ENCODE measurements at regions not wholly inside any gene's neighbourhood (a gene's known extent, or its start where the extent isn't known, plus 50 kb on each side); places are given as distances from the start of the nearest gene placed in this dataset.
"Not testable (repeated sequence)": the region's sequence is repeated elsewhere in the genome, so short reads cannot be mapped to it uniquely, and the experiment has no call there.

GRCh38 chr12:47359310-47360092 lies 279.7 kb upstream of the AMIGO2 start:
- TF ChIP-seq, protein P1, sequence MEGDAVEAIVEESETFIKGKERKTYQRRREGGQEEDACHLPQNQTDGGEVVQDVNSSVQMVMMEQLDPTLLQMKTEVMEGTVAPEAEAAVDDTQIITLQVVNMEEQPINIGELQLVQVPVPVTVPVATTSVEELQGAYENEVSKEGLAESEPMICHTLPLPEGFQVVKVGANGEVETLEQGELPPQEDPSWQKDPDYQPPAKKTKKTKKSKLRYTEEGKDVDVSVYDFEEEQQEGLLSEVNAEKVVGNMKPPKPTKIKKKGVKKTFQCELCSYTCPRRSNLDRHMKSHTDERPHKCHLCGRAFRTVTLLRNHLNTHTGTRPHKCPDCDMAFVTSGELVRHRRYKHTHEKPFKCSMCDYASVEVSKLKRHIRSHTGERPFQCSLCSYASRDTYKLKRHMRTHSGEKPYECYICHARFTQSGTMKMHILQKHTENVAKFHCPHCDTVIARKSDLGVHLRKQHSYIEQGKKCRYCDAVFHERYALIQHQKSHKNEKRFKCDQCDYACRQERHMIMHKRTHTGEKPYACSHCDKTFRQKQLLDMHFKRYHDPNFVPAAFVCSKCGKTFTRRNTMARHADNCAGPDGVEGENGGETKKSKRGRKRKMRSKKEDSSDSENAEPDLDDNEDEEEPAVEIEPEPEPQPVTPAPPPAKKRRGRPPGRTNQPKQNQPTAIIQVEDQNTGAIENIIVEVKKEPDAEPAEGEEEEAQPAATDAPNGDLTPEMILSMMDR (IDR thresholded peaks at IDR 0.05; ENCODE audit: insufficient read depth, low read length, poor library complexity, severe bottlenecking) = no peak
- Histone ChIP-seq H3K36me3 (ENCODE audit: control insufficient read depth, insufficient read depth, low read length) (no peaks in the 10 kb centered on the region), H3K27me3 (ENCODE audit: control insufficient read depth, insufficient read depth, low read length) (no peaks in the 10 kb centered on the region), H3K4me3 (ENCODE audit: low read depth, low read length) (no peak overlapping the region)
- DNase-seq (ENCODE audit: low read depth) = no peak

GRCh38 chr12:47357006-47357405 lies 277.2 kb upstream of the AMIGO2 start:
- H3K27me3 ChIP-seq (ENCODE audit: control insufficient read depth, insufficient read depth, low read length); H3K36me3 ChIP-seq (ENCODE audit: control insufficient read depth, insufficient read depth, low read length); DNase-seq (ENCODE audit: low read depth); H3K4me3 ChIP-seq (ENCODE audit: low read depth, low read length): not testable (repeated sequence)

DNA sequence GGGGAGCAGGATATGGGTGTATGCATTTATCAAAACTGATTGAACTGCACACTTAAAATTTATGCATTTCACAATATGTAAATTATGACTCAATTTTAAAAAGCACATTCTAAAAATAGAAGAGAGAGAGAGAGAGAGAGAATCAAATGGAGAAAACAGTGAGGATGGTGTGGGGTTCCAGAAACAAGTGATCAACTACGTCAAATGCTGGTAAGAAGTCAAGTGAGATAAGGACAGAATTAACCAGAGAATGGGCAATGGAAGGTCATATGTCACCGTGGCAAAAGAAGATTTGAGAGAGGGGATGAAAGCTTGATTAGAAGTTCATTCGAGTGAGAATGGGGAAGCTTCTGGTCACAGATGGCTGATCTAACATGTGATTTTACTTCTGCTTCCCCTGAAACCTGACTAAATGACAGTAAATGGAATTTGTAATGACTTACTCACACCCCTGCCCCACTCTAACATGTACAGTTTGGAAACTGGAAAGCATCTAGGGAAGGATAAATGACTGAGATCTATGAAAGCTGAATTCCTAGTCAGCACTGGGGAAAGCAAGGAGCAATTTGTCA lies 276.5 kb upstream of the AMIGO2 start:
- peak; percentile 10 for DNase-seq (ENCODE audit: low read depth)
- Histone ChIP-seq H3K36me3 (ENCODE audit: control insufficient read depth, insufficient read depth, low read length) (no peaks in the 10 kb centered on the region), H3K4me3 (ENCODE audit: low read depth, low read length) (no peak overlapping the region), H3K27me3 (ENCODE audit: control insufficient read depth, insufficient read depth, low read length) (no peaks in the 10 kb centered on the region)
- TF ChIP-seq, protein P1 (IDR thresholded peaks at IDR 0.05; ENCODE audit: insufficient read depth, low read length, poor library complexity, severe bottlenecking) = no peak

DNA sequence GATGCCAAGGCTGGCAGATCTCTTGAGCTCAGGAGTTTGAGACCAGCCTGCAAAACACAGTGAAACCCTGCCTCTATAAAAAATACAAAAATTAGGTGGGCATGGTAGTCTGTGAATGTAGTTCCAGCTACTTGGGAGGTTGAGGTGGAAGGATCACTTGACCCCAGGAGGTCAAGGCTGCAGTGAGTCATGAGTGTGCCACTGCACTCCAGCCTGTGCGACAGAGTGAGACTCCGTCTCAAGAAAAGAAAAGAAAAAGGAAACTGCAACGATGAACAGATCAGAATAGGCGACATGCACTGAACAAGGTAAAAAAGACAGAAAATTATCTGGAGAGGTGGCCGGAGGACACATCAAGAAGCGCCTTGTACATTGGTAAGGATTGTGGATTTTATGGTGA lies 273.7 kb upstream of the AMIGO2 start:
- Histone ChIP-seq H3K36me3 (ENCODE audit: control insufficient read depth, insufficient read depth, low read length) (no peaks in the 10 kb centered on the region), H3K4me3 (ENCODE audit: low read depth, low read length) (no peak overlapping the region), H3K27me3 (ENCODE audit: control insufficient read depth, insufficient read depth, low read length) (no peaks in the 10 kb centered on the region)
- TF ChIP-seq, protein P1 (IDR thresholded peaks at IDR 0.05; ENCODE audit: insufficient read depth, low read length, poor library complexity, severe bottlenecking) = no peak
- no peak for DNase-seq (ENCODE audit: low read depth)

DNA sequence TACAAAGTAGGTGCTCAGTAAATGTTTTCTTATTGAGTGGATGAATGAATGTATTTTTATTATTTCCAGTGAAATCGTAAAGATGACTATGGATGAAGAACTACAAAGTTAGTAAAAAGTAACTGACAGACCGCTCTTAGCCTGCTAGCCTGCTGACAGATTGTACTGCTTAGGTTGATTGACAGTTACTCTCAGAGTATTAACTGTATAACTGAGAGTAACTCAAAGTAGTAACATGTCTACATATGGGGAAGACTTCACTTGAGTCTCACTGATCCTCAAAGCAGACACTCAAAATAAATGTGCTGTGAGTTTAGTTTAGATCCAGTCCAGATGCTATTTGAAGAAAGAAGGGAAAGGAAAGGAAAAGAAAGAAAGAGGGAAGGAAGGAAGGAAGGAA lies 272.3 kb upstream of the AMIGO2 start:
- Histone ChIP-seq H3K4me3 (ENCODE audit: low read depth, low read length) (no peak overlapping the region), H3K27me3 (ENCODE audit: control insufficient read depth, insufficient read depth, low read length) (no peaks in the 10 kb centered on the region), H3K36me3 (ENCODE audit: control insufficient read depth, insufficient read depth, low read length) (no peaks in the 10 kb centered on the region)
- TF ChIP-seq, protein P1 (IDR thresholded peaks at IDR 0.05; ENCODE audit: insufficient read depth, low read length, poor library complexity, severe bottlenecking) = no peak
- DNase-seq (ENCODE audit: low read depth) = no peak

- TF ChIP-seq, protein P1 (IDR thresholded peaks at IDR 0.05; ENCODE audit: insufficient read depth, low read length, poor library complexity, severe bottlenecking) = no peak
- Histone ChIP-seq H3K4me3 (ENCODE audit: low read depth, low read length) (no peak overlapping the region), H3K36me3 (ENCODE audit: control insufficient read depth, insufficient read depth, low read length) (no peaks in the 10 kb centered on the region), H3K27me3 (ENCODE audit: control insufficient read depth, insufficient read depth, low read length) (no peaks in the 10 kb centered on the region)
- no peak for DNase-seq (ENCODE audit: low read depth)
Measured at GRCh38 chr12:47351526-47351925, 271.8 kb upstream of the AMIGO2 start.
